ENCODE measurements at regions not wholly inside any gene's neighbourhood (a gene's known extent, or its start where the extent isn't known, plus 50 kb on each side); places are given as distances from the start of the nearest gene placed in this dataset.
"Not testable (repeated sequence)": the region's sequence is repeated elsewhere in the genome, so short reads cannot be mapped to it uniquely, and the experiment has no call there.

GRCh38 chr2:109712746-109713145, 81.4 kb upstream of the RGPD5 start:
- POLR2A ChIA-PET = no interaction called here
- Histone ChIP-seq H3K9me3 (peaks cover 1% of the 10 kb centered on the region; the same call in 1 of the 2 replicates), H3K4me1 (peaks cover 25% of the 10 kb centered on the region), H3K27me3 (replicated peaks; ENCODE audit: control insufficient read depth, insufficient read depth, low read length) (no peaks in the 10 kb centered on the region), H3K36me3 (ENCODE audit: control insufficient read depth, insufficient read depth, low read length) (no peaks in the 10 kb centered on the region), H3K4me3 (ENCODE audit: low read depth, low read length) (no peak overlapping the region)
- Mint-ChIP-seq H3K27ac (ENCODE audit: unreplicated experiment) (no peak overlapping the region), H3K36me3 (ENCODE audit: insufficient read depth, unreplicated experiment) (no peaks in the 10 kb centered on the region), H3K4me3 (ENCODE audit: unreplicated experiment) (no peak overlapping the region), H3K4me1 (ENCODE audit: low read depth, unreplicated experiment) (peaks cover 13% of the 10 kb centered on the region), H3K27me3 (ENCODE audit: insufficient read depth, unreplicated experiment) (no peaks in the 10 kb centered on the region), H3K9me3 (ENCODE audit: unreplicated experiment) (peaks cover under 1% of the 10 kb centered on the region)
- DNase-seq = peak in 1 of 2 experiments; percentile 6
- CTCF ChIA-PET = no interaction called here
- intact Hi-C loops (cut with micrococcal nuclease; ENCODE audit: unreplicated experiment) = no loop called here
- no peak for TF ChIP-seq CTCF (IDR thresholded peaks at IDR 0.05; ENCODE audit: insufficient read depth in 1 of 2, low read depth in 1 of 2, low read length in 1 of 2, severe bottlenecking in 1 of 2, unreplicated experiment in 1 of 2)
- no TSS peak for BruUV-seq (replicated peaks)

GRCh38 chr2:109715313-109715805, 78.7 kb upstream of the RGPD5 start:
- DNase-seq = peak; percentile 68 to 71
- Histone ChIP-seq H3K4me3 (ENCODE audit: low read depth, low read length) (no peak overlapping the region), H3K36me3 (ENCODE audit: control insufficient read depth, insufficient read depth, low read length) (no peaks in the 10 kb centered on the region), H3K9me3 (peaks cover 9% of the 10 kb centered on the region), H3K27me3 (replicated peaks; ENCODE audit: control insufficient read depth, insufficient read depth, low read length) (no peaks in the 10 kb centered on the region), H3K4me1 (peaks cover 25% of the 10 kb centered on the region)
- Mint-ChIP-seq H3K36me3 (ENCODE audit: insufficient read depth, unreplicated experiment) (no peaks in the 10 kb centered on the region), H3K27ac (ENCODE audit: unreplicated experiment) (no peak overlapping the region), H3K9me3 (ENCODE audit: unreplicated experiment) (peaks cover 6% of the 10 kb centered on the region), H3K4me3 (ENCODE audit: unreplicated experiment) (no peak overlapping the region), H3K4me1 (ENCODE audit: low read depth, unreplicated experiment) (peaks cover 19% of the 10 kb centered on the region), H3K27me3 (ENCODE audit: insufficient read depth, unreplicated experiment) (no peaks in the 10 kb centered on the region)
- intact Hi-C loops (cut with micrococcal nuclease; ENCODE audit: unreplicated experiment) = loop anchor here (1.0 to 2.0 kb wide), 5 partner anchors 15 to 199 kb away; no protein-coding TSS in a partner anchor
- no TSS peak for BruUV-seq (replicated peaks)
- TF ChIP-seq CTCF (IDR thresholded peaks at IDR 0.05; ENCODE audit: insufficient read depth in 1 of 2, low read depth in 1 of 2, low read length in 1 of 2, severe bottlenecking in 1 of 2, unreplicated experiment in 1 of 2) = peak; percentile 72 to 82
- POLR2A ChIA-PET = interaction anchor here (2.1 kb wide), 1 partner anchor 101 kb away, joined by 8 read pairs; the partner anchor contains the start of genes SEPTIN10 and SOWAHC
- CTCF ChIA-PET = interaction anchor here (0.6 to 2.5 kb wide), 17 partner anchors 14 to 193 kb away, joined by 3 to 37 read pairs (median 4); partner anchors contain the start of genes SEPTIN10 and SOWAHC

GRCh38 chr2:109716596-109716995, 77.5 kb upstream of the RGPD5 start:
- POLR2A ChIA-PET = interaction anchor here (2.1 kb wide), 1 partner anchor 102 kb away, joined by 8 read pairs; the partner anchor contains the start of genes SEPTIN10 and SOWAHC
- not testable (repeated sequence) for H3K4me3 ChIP-seq (ENCODE audit: low read depth, low read length)

More at GRCh38 chr2:109716596-109716995, 77.5 kb upstream of the RGPD5 start:
- H3K9me3 Mint-ChIP-seq (ENCODE audit: unreplicated experiment); H3K9me3 ChIP-seq; BruUV-seq (replicated peaks); H3K27me3 Mint-ChIP-seq (ENCODE audit: insufficient read depth, unreplicated experiment); H3K27ac Mint-ChIP-seq (ENCODE audit: unreplicated experiment); H3K27me3 ChIP-seq (replicated peaks; ENCODE audit: control insufficient read depth, insufficient read depth, low read length); H3K36me3 Mint-ChIP-seq (ENCODE audit: insufficient read depth, unreplicated experiment); H3K36me3 ChIP-seq (ENCODE audit: control insufficient read depth, insufficient read depth, low read length): not testable (repeated sequence)
- peak overlapping the region; percentile 10 for H3K4me3 Mint-ChIP-seq (ENCODE audit: unreplicated experiment)
- peaks cover 25% of the 10 kb centered on the region for H3K4me1 ChIP-seq
- DNase-seq = peak; percentile 69 to 89
- H3K4me1 Mint-ChIP-seq (ENCODE audit: low read depth, unreplicated experiment) = peaks cover 22% of the 10 kb centered on the region
- CTCF ChIA-PET = interaction anchor here (0.6 to 2.5 kb wide), 3 partner anchors 26 to 171 kb away, joined by 3 to 37 read pairs (median 3); no protein-coding TSS in a partner anchor
- intact Hi-C loops (cut with micrococcal nuclease; ENCODE audit: unreplicated experiment) = loop anchor here (1.0 kb wide), 2 partner anchors 20 to 26 kb away; no protein-coding TSS in a partner anchor
